NT2/D1 (cell line): ENCODE measurements at regions not wholly inside any gene's neighbourhood (a gene's known extent, or its start where the extent isn't known, plus 50 kb on each side); places are given as distances from the start of the nearest gene placed in this dataset.

Source experiments
- DNase-seq: peaks from one replicate; pipeline ENCODE4 v3.0.0-alpha.2; 2011; ENCODE audit warnings: low read depth, low spot score
- H3K27me3 ChIP-seq: 2 replicates; pipeline ENCODE4 v1.6.0; 2011; ENCODE audit warnings: mild to moderate bottlenecking; ENCODE audit not compliant: insufficient read length, insufficient read depth
- H3K36me3 ChIP-seq: 2 replicates; pipeline ENCODE4 v1.6.1; 2011; ENCODE audit warnings: mild to moderate bottlenecking, low read length, mixed read lengths; ENCODE audit not compliant: insufficient read depth, insufficient read length
- H3K4me1 ChIP-seq: 2 replicates; pipeline ENCODE4 v1.5.1; 2011; ENCODE audit not compliant: insufficient read depth, insufficient read length
- H3K4me3 ChIP-seq: 2 replicates; pipeline ENCODE4 v1.5.1; 2011; ENCODE audit warnings: low read depth; ENCODE audit not compliant: insufficient read length
- H3K9ac ChIP-seq: 2 replicates; pipeline ENCODE4 v1.6.0; 2011; ENCODE audit warnings: low read depth; ENCODE audit not compliant: insufficient read length
- H3K9me3 ChIP-seq: 2 replicates; pipeline ENCODE4 v1.5.1; 2011; ENCODE audit warnings: mild to moderate bottlenecking, low read length; ENCODE audit not compliant: insufficient read depth
- SUZ12 ChIP-seq: IDR thresholded peaks from 2 replicates; pipeline ENCODE4 v1.6.1; 2011; ENCODE audit not compliant: insufficient read length, insufficient read depth; ENCODE audit errors: extremely low read depth
- YY1 ChIP-seq: IDR thresholded peaks from 2 replicates; pipeline ENCODE4 v1.6.1; 2011; ENCODE audit not compliant: insufficient read length, insufficient read depth
- ZNF274 ChIP-seq: IDR thresholded peaks from 2 replicates; pipeline ENCODE4 v1.6.1; 2011; ENCODE audit warnings: mild to moderate bottlenecking, low read depth, low read length

GRCh38 chr12:78406213-78406612 is 458.4 kb upstream of the SYT1 start:
- no peaks in the 10 kb centered on the region for H3K4me1 ChIP-seq
- H3K4me3 ChIP-seq: no peak overlapping the region
- no peaks in the 10 kb centered on the region for H3K36me3 ChIP-seq
- no peaks in the 10 kb centered on the region for H3K27me3 ChIP-seq
- no peak overlapping the region for H3K9ac ChIP-seq
- TF ChIP-seq ZNF274 (no peak), YY1 (no peak), SUZ12 (no peak)
- H3K9me3 ChIP-seq: no peaks in the 10 kb centered on the region
- no peak for DNase-seq

GRCh38 chr12:78406828-78407227 is 457.7 kb upstream of the SYT1 start:
- Histone ChIP-seq H3K4me3 (no peak overlapping the region), H3K36me3 (no peaks in the 10 kb centered on the region), H3K9ac (no peak overlapping the region), H3K4me1 (no peaks in the 10 kb centered on the region), H3K27me3 (no peaks in the 10 kb centered on the region), H3K9me3 (no peaks in the 10 kb centered on the region; the same call in 1 of the 2 replicates)
- TF ChIP-seq SUZ12 (no peak), ZNF274 (no peak), YY1 (no peak)
- DNase-seq: no peak

GRCh38 chr12:78407722-78408121 is 456.9 kb upstream of the SYT1 start:
- no peaks in the 10 kb centered on the region; the same call in 1 of the 2 replicates for H3K9me3 ChIP-seq
- H3K36me3 ChIP-seq: no peaks in the 10 kb centered on the region
- no peaks in the 10 kb centered on the region for H3K27me3 ChIP-seq
- no peak for DNase-seq
- no peak overlapping the region for H3K4me3 ChIP-seq
- H3K9ac ChIP-seq: no peak overlapping the region
- H3K4me1 ChIP-seq: no peaks in the 10 kb centered on the region
- TF ChIP-seq SUZ12: no peak
- TF ChIP-seq ZNF274: no peak
- no peak for TF ChIP-seq YY1

- no peaks in the 10 kb centered on the region for H3K4me1 ChIP-seq
- H3K9me3 ChIP-seq: no peaks in the 10 kb centered on the region; the same call in 1 of the 2 replicates
- no peak overlapping the region for H3K9ac ChIP-seq
- no peaks in the 10 kb centered on the region for H3K36me3 ChIP-seq
- TF ChIP-seq SUZ12: no peak
- no peak for TF ChIP-seq YY1
- TF ChIP-seq ZNF274: no peak
- no peak for DNase-seq
- no peak overlapping the region for H3K4me3 ChIP-seq
- no peaks in the 10 kb centered on the region for H3K27me3 ChIP-seq
Observed at GRCh38 chr12:78414071-78414470, 450.5 kb upstream of the SYT1 start.

GRCh38 chr12:78418919-78419318 is 445.7 kb upstream of the SYT1 start:
- H3K4me1 ChIP-seq: no peaks in the 10 kb centered on the region
- no peaks in the 10 kb centered on the region for H3K36me3 ChIP-seq
- H3K4me3 ChIP-seq: no peak overlapping the region
- no peaks in the 10 kb centered on the region for H3K27me3 ChIP-seq
- no peak overlapping the region for H3K9ac ChIP-seq
- H3K9me3 ChIP-seq: no peaks in the 10 kb centered on the region
- TF ChIP-seq SUZ12 (no peak), YY1 (no peak), ZNF274 (no peak)
- no peak for DNase-seq

- Histone ChIP-seq H3K27me3 (no peaks in the 10 kb centered on the region), H3K4me1 (no peaks in the 10 kb centered on the region), H3K36me3 (no peaks in the 10 kb centered on the region), H3K9ac (no peak overlapping the region), H3K4me3 (no peak overlapping the region), H3K9me3 (no peaks in the 10 kb centered on the region)
- DNase-seq: no peak
- no peak for TF ChIP-seq SUZ12
- TF ChIP-seq ZNF274: no peak
- no peak for TF ChIP-seq YY1
Observed at GRCh38 chr12:78419513-78419912, 445.1 kb upstream of the SYT1 start.

- no peaks in the 10 kb centered on the region for H3K36me3 ChIP-seq
- no peaks in the 10 kb centered on the region for H3K27me3 ChIP-seq
- H3K9ac ChIP-seq: no peak overlapping the region
- TF ChIP-seq SUZ12: no peak
- TF ChIP-seq YY1: no peak
- DNase-seq: no peak
- H3K4me1 ChIP-seq: no peaks in the 10 kb centered on the region
- H3K9me3 ChIP-seq: no peaks in the 10 kb centered on the region
- H3K4me3 ChIP-seq: no peak overlapping the region
Observed at GRCh38 chr12:78420991-78421390, 443.6 kb upstream of the SYT1 start.

GRCh38 chr12:78430551-78430950 is 434.0 kb upstream of the SYT1 start:
- Histone ChIP-seq H3K36me3 (no peaks in the 10 kb centered on the region), H3K9ac (no peak overlapping the region), H3K27me3 (no peaks in the 10 kb centered on the region), H3K9me3 (no peaks in the 10 kb centered on the region), H3K4me1 (no peaks in the 10 kb centered on the region), H3K4me3 (no peak overlapping the region)
- TF ChIP-seq SUZ12 (no peak), YY1 (no peak), ZNF274 (no peak)
- no peak for DNase-seq
